ENCODE measurements at regions not wholly inside any gene's neighbourhood (a gene's known extent, or its start where the extent isn't known, plus 50 kb on each side); places are given as distances from the start of the nearest gene placed in this dataset.

GRCh38 chr11:82080160-82080559 is 653.5 kb downstream of the FAM181B start:
- no peak overlapping the region for H3K23ac ChIP-seq (ENCODE audit: low read length)
- H3K9me3 ChIP-seq (ENCODE audit: insufficient read depth, low read depth, low read length) = no peaks in the 10 kb centered on the region
- no peak overlapping the region for H3K4me3 ChIP-seq (ENCODE audit: low read depth, low read length)
- no peak overlapping the region for H3K18ac ChIP-seq (ENCODE audit: low read length)
- H2BK120ac ChIP-seq (ENCODE audit: insufficient read depth, low read length, poor library complexity) = no peak overlapping the region
- H3K14ac ChIP-seq (ENCODE audit: low read length) = no peak overlapping the region
- no peak overlapping the region for H2BK5ac ChIP-seq (ENCODE audit: low read depth, low read length, poor library complexity)
- peak in 1 of 2 donors; percentile 43 for DNase-seq
- no peaks in the 10 kb centered on the region for H3K79me1 ChIP-seq (ENCODE audit: low read length)
- H2AFZ ChIP-seq (ENCODE audit: insufficient read depth, low read length, poor library complexity) = no peak overlapping the region
- no peaks in the 10 kb centered on the region for H3K79me2 ChIP-seq (ENCODE audit: control insufficient read depth, insufficient read depth, low read length, poor library complexity)
- no peaks in the 10 kb centered on the region for H3K36me3 ChIP-seq (ENCODE audit: control insufficient read depth in 1 of 2, insufficient read depth in 2 of 2, low read length in 2 of 2)
- no peak overlapping the region for H4K12ac ChIP-seq (ENCODE audit: low read depth, low read length)
- H3K9ac ChIP-seq (ENCODE audit: low read length) = no peak overlapping the region
- no peak overlapping the region for H3K4me2 ChIP-seq (ENCODE audit: low read length)
- no peaks in the 10 kb centered on the region for H3K27me3 ChIP-seq (ENCODE audit: insufficient read depth, low read length)
- no peak overlapping the region for H3K4ac ChIP-seq (ENCODE audit: low read depth, low read length)
- no CpG with 5 or more reads among the region's 2 CpGs for WGBS (ENCODE audit: extremely low coverage, insufficient coverage, insufficient read length)
- H2AK5ac ChIP-seq (ENCODE audit: low read length) = no peak overlapping the region
- H3K27ac ChIP-seq (ENCODE audit: low read depth, low read length) = no peak overlapping the region
- H4K8ac ChIP-seq (ENCODE audit: low read depth, low read length) = no peak overlapping the region
- H4K91ac ChIP-seq (ENCODE audit: low read depth, low read length) = no peak overlapping the region
- no peaks in the 10 kb centered on the region for H3K4me1 ChIP-seq (ENCODE audit: control insufficient read depth in 1 of 2, insufficient read depth in 2 of 2, low read length in 2 of 2)
- no peak overlapping the region for H2BK12ac ChIP-seq (ENCODE audit: low read length)

GRCh38 chr11:82076126-82076525 is 657.5 kb downstream of the FAM181B start:
- H4K91ac ChIP-seq (ENCODE audit: low read depth, low read length) = no peak overlapping the region
- H3K9ac ChIP-seq (ENCODE audit: low read length) = no peak overlapping the region
- H3K4me3 ChIP-seq (ENCODE audit: low read depth, low read length) = no peak overlapping the region
- DNase-seq = no peak
- H4K12ac ChIP-seq (ENCODE audit: low read depth, low read length) = no peak overlapping the region
- no peak overlapping the region for H3K18ac ChIP-seq (ENCODE audit: low read length)
- no peak overlapping the region for H2AFZ ChIP-seq (ENCODE audit: insufficient read depth, low read length, poor library complexity)
- H2AK5ac ChIP-seq (ENCODE audit: low read length) = no peak overlapping the region
- H3K4me1 ChIP-seq (ENCODE audit: control insufficient read depth in 1 of 2, insufficient read depth in 2 of 2, low read length in 2 of 2) = no peaks in the 10 kb centered on the region
- no peak overlapping the region for H3K27ac ChIP-seq (ENCODE audit: low read depth, low read length)
- no peak overlapping the region for H3K14ac ChIP-seq (ENCODE audit: low read length)
- no peak overlapping the region for H3K23ac ChIP-seq (ENCODE audit: low read length)
- no CpG with 5 or more reads among the region's 3 CpGs for WGBS (ENCODE audit: extremely low coverage, insufficient coverage, insufficient read length)
- H3K4me2 ChIP-seq (ENCODE audit: low read length) = no peak overlapping the region
- no peaks in the 10 kb centered on the region for H3K79me2 ChIP-seq (ENCODE audit: control insufficient read depth, insufficient read depth, low read length, poor library complexity)
- H3K4ac ChIP-seq (ENCODE audit: low read depth, low read length) = no peak overlapping the region
- no peak overlapping the region for H2BK5ac ChIP-seq (ENCODE audit: low read depth, low read length, poor library complexity)
- no peak overlapping the region for H2BK12ac ChIP-seq (ENCODE audit: low read length)
- no peak overlapping the region for H2BK120ac ChIP-seq (ENCODE audit: insufficient read depth, low read length, poor library complexity)
- no peaks in the 10 kb centered on the region for H3K79me1 ChIP-seq (ENCODE audit: low read length)
- H3K9me3 ChIP-seq (ENCODE audit: insufficient read depth, low read depth, low read length) = no peaks in the 10 kb centered on the region
- H3K27me3 ChIP-seq (ENCODE audit: insufficient read depth, low read length) = no peaks in the 10 kb centered on the region
- H3K36me3 ChIP-seq (ENCODE audit: control insufficient read depth in 1 of 2, insufficient read depth in 2 of 2, low read length in 2 of 2) = no peaks in the 10 kb centered on the region
- no peak overlapping the region for H4K8ac ChIP-seq (ENCODE audit: low read depth, low read length)

GRCh38 chr11:82059505-82059904 is 674.2 kb downstream of the FAM181B start:
- Histone ChIP-seq H2AFZ (ENCODE audit: insufficient read depth, low read length, poor library complexity) (no peak overlapping the region), H2BK5ac (ENCODE audit: low read depth, low read length, poor library complexity) (no peak overlapping the region), H3K9ac (ENCODE audit: low read length) (no peak overlapping the region), H2BK120ac (ENCODE audit: insufficient read depth, low read length, poor library complexity) (no peak overlapping the region), H2BK12ac (ENCODE audit: low read length) (no peak overlapping the region), H4K91ac (ENCODE audit: low read depth, low read length) (no peak overlapping the region), H3K23ac (ENCODE audit: low read length) (no peak overlapping the region), H3K9me3 (ENCODE audit: insufficient read depth, low read depth, low read length) (no peaks in the 10 kb centered on the region), H3K4ac (ENCODE audit: low read depth, low read length) (no peak overlapping the region), H3K36me3 (ENCODE audit: control insufficient read depth in 1 of 2, insufficient read depth in 2 of 2, low read length in 2 of 2) (no peaks in the 10 kb centered on the region), H3K79me1 (ENCODE audit: low read length) (no peaks in the 10 kb centered on the region), H3K79me2 (ENCODE audit: control insufficient read depth, insufficient read depth, low read length, poor library complexity) (no peaks in the 10 kb centered on the region), H3K4me1 (ENCODE audit: control insufficient read depth in 1 of 2, insufficient read depth in 2 of 2, low read length in 2 of 2) (no peaks in the 10 kb centered on the region), H3K27ac (ENCODE audit: low read depth, low read length) (no peak overlapping the region), H2AK5ac (ENCODE audit: low read length) (no peak overlapping the region), H3K27me3 (ENCODE audit: insufficient read depth, low read length) (no peaks in the 10 kb centered on the region), H3K4me2 (ENCODE audit: low read length) (no peak overlapping the region), H4K8ac (ENCODE audit: low read depth, low read length) (no peak overlapping the region), H3K14ac (ENCODE audit: low read length) (no peak overlapping the region), H3K18ac (ENCODE audit: low read length) (no peak overlapping the region), H4K12ac (ENCODE audit: low read depth, low read length) (no peak overlapping the region), H3K4me3 (ENCODE audit: low read depth, low read length) (no peak overlapping the region)
- DNase-seq = no peak
- WGBS (ENCODE audit: extremely low coverage, insufficient coverage, insufficient read length) = 100% methylated on average over 2 of the region's 3 CpGs

GRCh38 chr11:82056450-82056849 is 677.2 kb downstream of the FAM181B start:
- H4K12ac ChIP-seq (ENCODE audit: low read depth, low read length) = no peak overlapping the region
- H3K4me3 ChIP-seq (ENCODE audit: low read depth, low read length) = no peak overlapping the region
- H3K79me2 ChIP-seq (ENCODE audit: control insufficient read depth, insufficient read depth, low read length, poor library complexity) = no peaks in the 10 kb centered on the region
- H3K18ac ChIP-seq (ENCODE audit: low read length) = no peak overlapping the region
- H3K14ac ChIP-seq (ENCODE audit: low read length) = no peak overlapping the region
- no peak overlapping the region for H2BK120ac ChIP-seq (ENCODE audit: insufficient read depth, low read length, poor library complexity)
- no peak overlapping the region for H3K27ac ChIP-seq (ENCODE audit: low read depth, low read length)
- H3K9ac ChIP-seq (ENCODE audit: low read length) = no peak overlapping the region
- no peak overlapping the region for H2BK5ac ChIP-seq (ENCODE audit: low read depth, low read length, poor library complexity)
- H3K23ac ChIP-seq (ENCODE audit: low read length) = no peak overlapping the region
- H3K36me3 ChIP-seq (ENCODE audit: control insufficient read depth in 1 of 2, insufficient read depth in 2 of 2, low read length in 2 of 2) = no peaks in the 10 kb centered on the region
- no CpG with 5 or more reads among the region's 1 CpG for WGBS (ENCODE audit: extremely low coverage, insufficient coverage, insufficient read length)
- H3K4ac ChIP-seq (ENCODE audit: low read depth, low read length) = no peak overlapping the region
- no peak for DNase-seq
- no peak overlapping the region for H4K8ac ChIP-seq (ENCODE audit: low read depth, low read length)
- no peak overlapping the region for H4K91ac ChIP-seq (ENCODE audit: low read depth, low read length)
- no peaks in the 10 kb centered on the region for H3K4me1 ChIP-seq (ENCODE audit: control insufficient read depth in 1 of 2, insufficient read depth in 2 of 2, low read length in 2 of 2)
- H3K27me3 ChIP-seq (ENCODE audit: insufficient read depth, low read length) = no peaks in the 10 kb centered on the region
- H2BK12ac ChIP-seq (ENCODE audit: low read length) = no peak overlapping the region
- H3K79me1 ChIP-seq (ENCODE audit: low read length) = no peaks in the 10 kb centered on the region
- H3K9me3 ChIP-seq (ENCODE audit: insufficient read depth, low read depth, low read length) = no peaks in the 10 kb centered on the region
- H2AK5ac ChIP-seq (ENCODE audit: low read length) = no peak overlapping the region
- H2AFZ ChIP-seq (ENCODE audit: insufficient read depth, low read length, poor library complexity) = no peak overlapping the region
- no peak overlapping the region for H3K4me2 ChIP-seq (ENCODE audit: low read length)

Measured in trophoblast cell (in vitro differentiated cells and primary cell).